Right lobe of liver (tissue), 4 donors: ENCODE measurements at regions not wholly inside any gene's neighbourhood (a gene's known extent, or its start where the extent isn't known, plus 50 kb on each side); places are given as distances from the start of the nearest gene placed in this dataset.

Source experiments
- CTCF ChIP-seq, 4 donors: fragments of 200-600 bp in 3 of 4; fragments of 450-650 bp in 1 of 4; IDR thresholded peaks; one replicate each; pipeline versions ENCODE4 v1.5.1 to v1.8.0; 2016 to 2022; ENCODE audit warnings: antibody characterized with exemption in 4 of 4, mild to moderate bottlenecking in 2 of 4
- POLR2A ChIP-seq: fragments of 450-650 bp; IDR thresholded peaks from one replicate; pipeline ENCODE4 v1.6.1; 2017; ENCODE audit warnings: antibody characterized with exemption, mild to moderate bottlenecking
- donor health status: DM: no; HTN: no; CAD: no.
- donor health status: DM: no; HTN: no; CAD: no.
- donor health status: DM: no; HTN: yes; CAD: no.

- TF ChIP-seq CTCF (IDR thresholded peaks at IDR 0.05) (no peak), POLR2A (no peak)
Observed at GRCh38 chr20:21995461-21995860, 290.0 kb downstream of the PAX1 start.
